ENCODE measurements at regions not wholly inside any gene's neighbourhood (a gene's known extent, or its start where the extent isn't known, plus 50 kb on each side); places are given as distances from the start of the nearest gene placed in this dataset.
"Not testable (repeated sequence)": the region's sequence is repeated elsewhere in the genome, so short reads cannot be mapped to it uniquely, and the experiment has no call there.

- intact Hi-C loops (cut with DNase I; ENCODE audit: low total_unique reads); ATAC-seq; H3K9me3 ChIP-seq; DNase-seq; H3K27ac ChIP-seq; in situ Hi-C loops (cut with MboI; ENCODE audit: low sequenced_read_pairs in 4 of 4); H3K4me3 ChIP-seq; H3K27me3 ChIP-seq; H3K4me1 ChIP-seq; H3K36me3 ChIP-seq: not testable (repeated sequence)
Observed at GRCh38 chr16:33913601-33914000, 454.2 kb downstream of the TP53TG3F start.

- H3K4me1 ChIP-seq; H3K27me3 ChIP-seq; H3K4me3 ChIP-seq; in situ Hi-C loops (cut with MboI; ENCODE audit: low sequenced_read_pairs in 4 of 4); intact Hi-C loops (cut with DNase I; ENCODE audit: low total_unique reads); H3K27ac ChIP-seq; ATAC-seq; H3K36me3 ChIP-seq; H3K9me3 ChIP-seq; DNase-seq: not testable (repeated sequence)
Observed at GRCh38 chr16:33920761-33921545, 461.5 kb downstream of the TP53TG3F start.

GRCh38 chr16:33922914-33923313, 463.5 kb downstream of the TP53TG3F start:
- in situ Hi-C loops (cut with MboI; ENCODE audit: low sequenced_read_pairs in 4 of 4); H3K36me3 ChIP-seq; H3K4me1 ChIP-seq; H3K4me3 ChIP-seq; ATAC-seq; DNase-seq; H3K27me3 ChIP-seq; intact Hi-C loops (cut with DNase I; ENCODE audit: low total_unique reads); H3K27ac ChIP-seq; H3K9me3 ChIP-seq: not testable (repeated sequence)

GRCh38 chr16:33928026-33928425, 468.6 kb downstream of the TP53TG3F start:
- ATAC-seq; intact Hi-C loops (cut with DNase I; ENCODE audit: low total_unique reads); in situ Hi-C loops (cut with MboI; ENCODE audit: low sequenced_read_pairs in 4 of 4): not testable (repeated sequence)

GRCh38 chr16:33932191-33932590, 472.8 kb downstream of the TP53TG3F start:
- H3K27me3 ChIP-seq; in situ Hi-C loops (cut with MboI; ENCODE audit: low sequenced_read_pairs in 4 of 4); DNase-seq; H3K4me1 ChIP-seq; H3K4me3 ChIP-seq; H3K9me3 ChIP-seq; H3K36me3 ChIP-seq; H3K27ac ChIP-seq; ATAC-seq; intact Hi-C loops (cut with DNase I; ENCODE audit: low total_unique reads): not testable (repeated sequence)

More at GRCh38 chr16:33928026-33928425, 468.6 kb downstream of the TP53TG3F start:
- H3K36me3 ChIP-seq, H3K27ac ChIP-seq, H3K4me3 ChIP-seq, H3K4me1 ChIP-seq, H3K27me3 ChIP-seq, DNase-seq, H3K9me3 ChIP-seq: not testable (repeated sequence)

GRCh38 chr16:33933039-33933438, 473.6 kb downstream of the TP53TG3F start:
- H3K36me3 ChIP-seq; DNase-seq; H3K9me3 ChIP-seq; H3K27ac ChIP-seq; H3K4me3 ChIP-seq; H3K4me1 ChIP-seq; ATAC-seq; intact Hi-C loops (cut with DNase I; ENCODE audit: low total_unique reads); in situ Hi-C loops (cut with MboI; ENCODE audit: low sequenced_read_pairs in 4 of 4); H3K27me3 ChIP-seq: not testable (repeated sequence)

- ATAC-seq; H3K27ac ChIP-seq; H3K9me3 ChIP-seq; in situ Hi-C loops (cut with MboI; ENCODE audit: low sequenced_read_pairs in 4 of 4); intact Hi-C loops (cut with DNase I; ENCODE audit: low total_unique reads); H3K27me3 ChIP-seq; H3K4me1 ChIP-seq; H3K4me3 ChIP-seq; DNase-seq; H3K36me3 ChIP-seq: not testable (repeated sequence)
Observed at GRCh38 chr16:33935766-33936165, 476.4 kb downstream of the TP53TG3F start.

- DNase-seq; in situ Hi-C loops (cut with MboI; ENCODE audit: low sequenced_read_pairs in 4 of 4): not testable (repeated sequence)
Observed at GRCh38 chr16:33938097-33938496, 478.7 kb downstream of the TP53TG3F start.

GRCh38 chr16:33961536-33961935, 502.1 kb downstream of the TP53TG3F start:
- H3K4me3 ChIP-seq; H3K4me1 ChIP-seq; DNase-seq; ATAC-seq; H3K27me3 ChIP-seq; intact Hi-C loops (cut with DNase I; ENCODE audit: low total_unique reads); H3K36me3 ChIP-seq; in situ Hi-C loops (cut with MboI; ENCODE audit: low sequenced_read_pairs in 4 of 4); H3K27ac ChIP-seq; H3K9me3 ChIP-seq: not testable (repeated sequence)

More at GRCh38 chr16:33938097-33938496, 478.7 kb downstream of the TP53TG3F start:
- H3K9me3 ChIP-seq; intact Hi-C loops (cut with DNase I; ENCODE audit: low total_unique reads); H3K4me3 ChIP-seq; H3K36me3 ChIP-seq; H3K4me1 ChIP-seq; H3K27ac ChIP-seq; H3K27me3 ChIP-seq; ATAC-seq: not testable (repeated sequence)

- H3K9me3 ChIP-seq; ATAC-seq; H3K4me3 ChIP-seq; H3K36me3 ChIP-seq; H3K4me1 ChIP-seq; H3K27ac ChIP-seq; H3K27me3 ChIP-seq; DNase-seq; intact Hi-C loops (cut with DNase I; ENCODE audit: low total_unique reads); in situ Hi-C loops (cut with MboI; ENCODE audit: low sequenced_read_pairs in 4 of 4): not testable (repeated sequence)
Observed at GRCh38 chr16:33965534-33965933, 506.1 kb downstream of the TP53TG3F start.

GRCh38 chr16:33966855-33967254, 507.4 kb downstream of the TP53TG3F start:
- H3K9me3 ChIP-seq; H3K4me1 ChIP-seq; in situ Hi-C loops (cut with MboI; ENCODE audit: low sequenced_read_pairs in 4 of 4); H3K4me3 ChIP-seq; H3K36me3 ChIP-seq; DNase-seq; H3K27me3 ChIP-seq; intact Hi-C loops (cut with DNase I; ENCODE audit: low total_unique reads); ATAC-seq; H3K27ac ChIP-seq: not testable (repeated sequence)

- H3K27ac ChIP-seq; H3K4me1 ChIP-seq; intact Hi-C loops (cut with DNase I; ENCODE audit: low total_unique reads); in situ Hi-C loops (cut with MboI; ENCODE audit: low sequenced_read_pairs in 4 of 4); H3K27me3 ChIP-seq; H3K36me3 ChIP-seq; DNase-seq; ATAC-seq; H3K4me3 ChIP-seq; H3K9me3 ChIP-seq: not testable (repeated sequence)
Observed at GRCh38 chr16:33974557-33974956, 515.1 kb downstream of the TP53TG3F start.

Measured in gastrocnemius medialis (tissue), 4 donors.